Activated gamma-delta T cell treated with Interleukin-2 at 50 U/mL for 16 hours (primary cell): ENCODE measurements at regions not wholly inside any gene's neighbourhood (a gene's known extent, or its start where the extent isn't known, plus 50 kb on each side); places are given as distances from the start of the nearest gene placed in this dataset.
"Not testable (repeated sequence)": the region's sequence is repeated elsewhere in the genome, so short reads cannot be mapped to it uniquely, and the experiment has no call there.

ENCODE experiments used
- DNase-seq: peaks from one replicate; pipeline ENCODE4 v3.0.0-alpha.2; 2020

GRCh38 chr1:235059221-235059620 lies 69.4 kb downstream of the TOMM20 start:
- DNase-seq: no peak

GRCh38 chr1:235058695-235059094 lies 69.9 kb downstream of the TOMM20 start:
- no peak for DNase-seq

GRCh38 chr1:235057385-235058306 lies 71.0 kb downstream of the TOMM20 start:
- no peak for DNase-seq

- no peak for DNase-seq
Measured at GRCh38 chr1:235056937-235057336, 71.7 kb downstream of the TOMM20 start.

- DNase-seq: no peak
Measured at GRCh38 chr1:235054936-235055335, 73.7 kb downstream of the TOMM20 start.

GRCh38 chr1:235054466-235054865 lies 74.2 kb downstream of the TOMM20 start:
- DNase-seq: no peak

GRCh38 chr1:235052067-235053008 lies 76.3 kb downstream of the TOMM20 start:
- no peak for DNase-seq

GRCh38 chr1:235051521-235051920 lies 77.1 kb downstream of the TOMM20 start:
- DNase-seq: no peak

- no peak for DNase-seq
Measured at GRCh38 chr1:235050911-235051360, 77.7 kb downstream of the TOMM20 start.

GRCh38 chr1:235049716-235050378 lies 78.8 kb downstream of the TOMM20 start:
- DNase-seq: not testable (repeated sequence)

GRCh38 chr1:235049217-235049616 lies 79.4 kb downstream of the TOMM20 start:
- no peak for DNase-seq

GRCh38 chr1:235047331-235047871 lies 81.2 kb downstream of the TOMM20 start:
- DNase-seq: no peak

- no peak for DNase-seq
Measured at GRCh38 chr1:235045921-235046601, 82.6 kb downstream of the TOMM20 start.

GRCh38 chr1:235045034-235045690 lies 83.5 kb downstream of the TOMM20 start:
- no peak for DNase-seq

GRCh38 chr1:235043234-235043633 lies 85.4 kb downstream of the TOMM20 start:
- DNase-seq: no peak

GRCh38 chr1:235038701-235039100 lies 89.9 kb downstream of the TOMM20 start:
- no peak for DNase-seq

- DNase-seq: no peak
Measured at GRCh38 chr1:235035928-235036327, 92.7 kb downstream of the TOMM20 start.

- DNase-seq: no peak
Measured at GRCh38 chr1:235030919-235031596, 97.6 kb downstream of the TOMM20 start.

GRCh38 chr1:235027862-235028250 lies 100.8 kb downstream of the TOMM20 start:
- no peak for DNase-seq

GRCh38 chr1:235027076-235027861 lies 101.4 kb downstream of the TOMM20 start:
- no peak for DNase-seq
